ENCODE measurements at regions not wholly inside any gene's neighbourhood (a gene's known extent, or its start where the extent isn't known, plus 50 kb on each side); places are given as distances from the start of the nearest gene placed in this dataset.

GRCh38 chr4:125991398-125991797, 676.6 kb downstream of the FAT4 start:
- no peak for TF ChIP-seq POLR2A (IDR thresholded peaks at IDR 0.05; ENCODE audit: low read depth, low read length)
- TF ChIP-seq POLR2AphosphoS5 (IDR thresholded peaks at IDR 0.05; ENCODE audit: low read depth, low read length), result no peak
- no peak for TF ChIP-seq TAF1 (IDR thresholded peaks at IDR 0.05; ENCODE audit: low read depth, low read length)
- TF ChIP-seq SPI1 (IDR thresholded peaks at IDR 0.05; ENCODE audit: low read depth, low read length), result no peak
- no peak for TF ChIP-seq POU2F2 (IDR thresholded peaks at IDR 0.05; ENCODE audit: low read depth, low read length)
- no peak for TF ChIP-seq PAX5 (IDR thresholded peaks at IDR 0.05; ENCODE audit: insufficient read depth, low read length, severe bottlenecking)
